PC-3 (cell line): ENCODE measurements at regions not wholly inside any gene's neighbourhood (a gene's known extent, or its start where the extent isn't known, plus 50 kb on each side); places are given as distances from the start of the nearest gene placed in this dataset.

Experiments used
- ATAC-seq: fragments of 200-7000 bp; cut with Tn5 transposase; 2 replicates; pipeline ENCODE4 v1.9.1; 2020; ENCODE audit warnings: mild to moderate bottlenecking, moderate library complexity
- BruUV-seq: library from RNA; stranded (reverse); fragments of 400-500 nt; replicated peaks from 2 replicates; lab custom pipeline; 2021; lab: Mats Ljungman, UMichigan
- CTCF ChIA-PET: fragments of 300-600 bp; sonication (Branson Sonifier 250); formaldehyde crosslinking; loops from one replicate; lab custom pipeline; 2022; ENCODE audit warnings: antibody characterized with exemption; lab: Charles Lee
- POLR2A ChIA-PET: fragments of 300-600 bp; sonication (Branson Sonifier 250); formaldehyde crosslinking; loops from one replicate; lab custom pipeline; 2022; ENCODE audit warnings: antibody characterized with exemption; ENCODE audit not compliant: unreplicated experiment; lab: Charles Lee
- DNase-seq: peaks from one replicate; pipeline ENCODE4 v3.0.0-alpha.2; 2015
- H2AFZ ChIP-seq: fragments of 300-600 bp; sonication (generic); 2 replicates; pipeline ENCODE4 v1.6.0; 2016; ENCODE audit warnings: antibody characterized with exemption, low read length
- H3F3A ChIP-seq: fragments of 300-600 bp; sonication (generic); one replicate; pipeline ENCODE4 v1.6.0; 2017; ENCODE audit warnings: antibody characterized with exemption, low read length, control low read depth, mild to moderate bottlenecking; ENCODE audit not compliant: unreplicated experiment
- H3K27ac ChIP-seq: fragments of 300-600 bp; sonication (generic); 2 replicates; pipeline ENCODE4 v1.5.1; 2016; ENCODE audit warnings: mild to moderate bottlenecking, low read length
- H3K27me3 ChIP-seq: fragments of 300-600 bp; sonication (generic); 2 replicates; pipeline ENCODE4 v1.6.1; 2016; ENCODE audit warnings: low read length, mixed read lengths
- H3K36me3 ChIP-seq: fragments of 300-600 bp; sonication (generic); 2 replicates; pipeline ENCODE4 v1.6.1; 2016; ENCODE audit warnings: low read depth, mixed run types, low read length, mixed read lengths
- H3K4me1 ChIP-seq: fragments of 300-600 bp; sonication (generic); 2 replicates; pipeline ENCODE4 v1.5.1; 2016; ENCODE audit warnings: low read length; ENCODE audit not compliant: insufficient read depth
- H3K4me2 ChIP-seq: fragments of 300-600 bp; sonication (generic); 2 replicates; pipeline ENCODE4 v1.6.0; 2016; ENCODE audit warnings: low read length
- H3K4me3 ChIP-seq: fragments of 300-600 bp; sonication (generic); 2 replicates; pipeline ENCODE4 v1.5.1; 2016; ENCODE audit warnings: mild to moderate bottlenecking, low read length, mixed read lengths
- H3K79me2 ChIP-seq: fragments of 300-600 bp; sonication (generic); 2 replicates; pipeline ENCODE4 v1.6.1; 2017; ENCODE audit warnings: low read length, mixed read lengths
- H3K9ac ChIP-seq: fragments of 300-600 bp; sonication (generic); 2 replicates; pipeline ENCODE4 v1.6.0; 2016; ENCODE audit warnings: mild to moderate bottlenecking, low read length
- H3K9me2 ChIP-seq: fragments of 300-600 bp; sonication (generic); replicated peaks from 2 replicates; pipeline ENCODE4 v1.6.1; 2016; ENCODE audit warnings: mixed run types, low read length, mixed read lengths
- H3K9me3 ChIP-seq: fragments of 300-600 bp; sonication (generic); 2 replicates; pipeline ENCODE4 v1.6.1; 2016; ENCODE audit warnings: low read length, mixed read lengths
- H4K20me1 ChIP-seq: fragments of 300-600 bp; sonication (generic); 2 replicates; pipeline ENCODE4 v1.6.1; 2016; ENCODE audit warnings: low read length, mixed read lengths
- EZH2 ChIP-seq: fragments of 300-600 bp; sonication (generic); IDR thresholded peaks from one replicate; pipeline ENCODE4 v1.6.1; 2017; ENCODE audit warnings: antibody characterized with exemption, mild to moderate bottlenecking, low read length; ENCODE audit not compliant: unreplicated experiment
- EZH2phosphoT487 ChIP-seq: fragments of 300-600 bp; sonication (generic); IDR thresholded peaks from 2 replicates; pipeline ENCODE4 v1.6.1; 2018; ENCODE audit warnings: mild to moderate bottlenecking, antibody characterized with exemption, low read length, borderline replicate concordance
- intact Hi-C: fragments of 100-400 bp; cut with micrococcal nuclease; formaldehyde crosslinking; loops from 2 replicates; pipeline ENCODE4 v1.9.0; 2023
- TF ChIP-seq, protein P1 (sequence below): fragments of 300-600 bp; sonication (generic); conservative IDR thresholded peaks from 2 replicates; pipeline ENCODE4 v1.5.1; 2017; ENCODE audit warnings: antibody characterized with exemption, low read depth, mild to moderate bottlenecking, low read length

DNA sequence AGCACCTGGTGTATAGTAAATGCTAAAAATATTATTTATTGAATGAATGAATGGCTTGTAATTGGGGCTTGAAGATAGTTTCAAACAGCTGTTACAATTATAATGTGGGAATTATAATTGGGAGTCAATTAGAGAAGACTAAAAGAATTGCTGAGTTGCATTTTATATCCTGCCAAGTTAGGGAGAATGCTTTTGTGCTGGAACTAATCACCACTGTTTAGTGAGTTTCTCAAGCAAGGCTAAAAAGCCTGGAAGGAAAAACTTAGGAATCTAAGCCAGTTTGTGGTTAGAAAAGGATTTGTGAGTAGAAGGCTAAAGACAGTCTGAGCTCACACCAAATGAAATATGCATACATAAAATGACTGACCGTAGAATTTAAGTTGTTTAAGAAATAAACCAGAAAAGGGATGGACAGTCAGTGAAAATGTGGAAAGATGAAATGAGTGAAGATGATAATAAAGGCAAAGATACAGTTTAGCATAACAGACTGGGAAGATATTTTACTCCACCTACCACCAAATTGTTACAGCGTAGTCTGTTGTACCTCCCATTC lies 647.7 kb upstream of the FSHR start:
- Histone ChIP-seq H3K9me3 (peaks cover 15% of the 10 kb centered on the region; the same call in 1 of the 2 replicates), H3K4me1 (no peaks in the 10 kb centered on the region), H3K9ac (no peak overlapping the region), H2AFZ (no peak overlapping the region), H3F3A (no peaks in the 10 kb centered on the region), H3K4me2 (no peak overlapping the region), H3K27ac (no peak overlapping the region), H3K27me3 (no peaks in the 10 kb centered on the region), H3K9me2 (no peaks in the 10 kb centered on the region), H3K79me2 (no peaks in the 10 kb centered on the region), H3K4me3 (no peak overlapping the region), H4K20me1 (no peaks in the 10 kb centered on the region), H3K36me3 (no peaks in the 10 kb centered on the region)
- no peak for TF ChIP-seq EZH2phosphoT487
- no peak for TF ChIP-seq EZH2
- TF ChIP-seq, protein P1, sequence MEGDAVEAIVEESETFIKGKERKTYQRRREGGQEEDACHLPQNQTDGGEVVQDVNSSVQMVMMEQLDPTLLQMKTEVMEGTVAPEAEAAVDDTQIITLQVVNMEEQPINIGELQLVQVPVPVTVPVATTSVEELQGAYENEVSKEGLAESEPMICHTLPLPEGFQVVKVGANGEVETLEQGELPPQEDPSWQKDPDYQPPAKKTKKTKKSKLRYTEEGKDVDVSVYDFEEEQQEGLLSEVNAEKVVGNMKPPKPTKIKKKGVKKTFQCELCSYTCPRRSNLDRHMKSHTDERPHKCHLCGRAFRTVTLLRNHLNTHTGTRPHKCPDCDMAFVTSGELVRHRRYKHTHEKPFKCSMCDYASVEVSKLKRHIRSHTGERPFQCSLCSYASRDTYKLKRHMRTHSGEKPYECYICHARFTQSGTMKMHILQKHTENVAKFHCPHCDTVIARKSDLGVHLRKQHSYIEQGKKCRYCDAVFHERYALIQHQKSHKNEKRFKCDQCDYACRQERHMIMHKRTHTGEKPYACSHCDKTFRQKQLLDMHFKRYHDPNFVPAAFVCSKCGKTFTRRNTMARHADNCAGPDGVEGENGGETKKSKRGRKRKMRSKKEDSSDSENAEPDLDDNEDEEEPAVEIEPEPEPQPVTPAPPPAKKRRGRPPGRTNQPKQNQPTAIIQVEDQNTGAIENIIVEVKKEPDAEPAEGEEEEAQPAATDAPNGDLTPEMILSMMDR: no peak
- intact Hi-C loops: no loop called here
- ChIA-PET POLR2A (no interaction called here), CTCF (no interaction called here)
- ATAC-seq: no peak
- BruUV-seq: no TSS peak
- no peak for DNase-seq

DNA sequence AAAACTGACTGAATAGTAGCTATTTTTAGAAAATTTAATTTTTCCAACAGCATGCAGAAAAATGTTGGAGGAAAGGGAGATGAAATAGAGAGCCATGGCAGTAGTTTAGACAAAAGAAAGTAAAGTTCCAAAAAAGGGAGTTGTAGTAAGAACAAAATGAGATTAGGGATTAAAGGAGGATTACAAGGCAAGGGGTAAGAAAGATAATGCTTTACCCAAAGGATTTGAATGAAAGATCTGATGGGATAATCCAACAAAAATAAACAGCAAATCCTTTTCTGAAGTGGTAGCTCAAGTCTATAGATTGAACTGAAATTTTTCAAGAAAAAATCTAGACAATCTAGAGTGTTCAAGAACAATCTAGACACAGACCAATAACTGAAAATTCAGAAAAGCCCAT lies 644.3 kb upstream of the FSHR start:
- POLR2A ChIA-PET: no interaction called here

DNA sequence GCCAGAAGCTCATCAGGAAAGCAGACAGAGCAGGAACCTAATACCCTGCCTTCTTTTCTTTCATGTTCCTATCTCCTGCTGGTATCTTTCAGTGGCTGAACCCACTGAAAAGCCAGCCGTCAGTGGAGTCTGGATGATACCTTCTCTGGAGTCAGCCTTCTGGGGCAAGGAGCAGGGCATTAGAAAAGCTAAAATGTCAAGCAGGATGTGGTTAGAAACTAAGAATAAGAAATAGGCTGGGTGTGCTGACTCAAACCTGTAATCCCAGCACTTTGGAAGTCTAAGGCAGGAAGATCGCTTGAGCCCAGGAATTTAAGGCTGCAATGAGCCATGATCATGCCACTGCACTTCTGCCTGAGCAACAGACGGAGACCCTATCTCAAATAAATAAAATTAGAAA lies 642.0 kb upstream of the FSHR start:
- Histone ChIP-seq H3K27ac (no peak overlapping the region), H3F3A (no peaks in the 10 kb centered on the region), H4K20me1 (no peaks in the 10 kb centered on the region), H3K9ac (no peak overlapping the region), H2AFZ (no peak overlapping the region), H3K4me3 (no peak overlapping the region), H3K4me2 (no peak overlapping the region), H3K27me3 (no peaks in the 10 kb centered on the region), H3K79me2 (no peaks in the 10 kb centered on the region), H3K36me3 (no peaks in the 10 kb centered on the region), H3K4me1 (no peaks in the 10 kb centered on the region), H3K9me2 (no peaks in the 10 kb centered on the region), H3K9me3 (no peaks in the 10 kb centered on the region)
- intact Hi-C loops: no loop called here
- ChIA-PET CTCF (no interaction called here), POLR2A (no interaction called here)
- TF ChIP-seq, protein P1: no peak
- TF ChIP-seq EZH2phosphoT487: no peak
- TF ChIP-seq EZH2: no peak
- BruUV-seq: no TSS peak
- DNase-seq: no peak
- no peak for ATAC-seq

More for the DNA sequence above, 644.3 kb upstream of the FSHR start:
- no TSS peak for BruUV-seq
- Histone ChIP-seq H3K27me3 (no peaks in the 10 kb centered on the region), H3K9ac (no peak overlapping the region), H3F3A (no peaks in the 10 kb centered on the region), H3K27ac (no peak overlapping the region), H2AFZ (no peak overlapping the region), H3K4me2 (no peak overlapping the region), H3K4me3 (no peak overlapping the region), H3K36me3 (no peaks in the 10 kb centered on the region), H3K79me2 (no peaks in the 10 kb centered on the region), H3K9me3 (peaks cover 7% of the 10 kb centered on the region; the same call in 1 of the 2 replicates), H4K20me1 (no peaks in the 10 kb centered on the region), H3K4me1 (no peaks in the 10 kb centered on the region), H3K9me2 (no peaks in the 10 kb centered on the region)
- CTCF ChIA-PET: no interaction called here
- TF ChIP-seq EZH2 (no peak), EZH2phosphoT487 (no peak)
- TF ChIP-seq, protein P1: no peak
- intact Hi-C loops: no loop called here
- DNase-seq (no peak), ATAC-seq (no peak)
